Esophagus muscularis mucosa (tissue), 4 donors: ENCODE measurements at regions not wholly inside any gene's neighbourhood (a gene's known extent, or its start where the extent isn't known, plus 50 kb on each side); places are given as distances from the start of the nearest gene placed in this dataset.

Experiments used
- DNase-seq: peaks from one replicate; pipeline ENCODE4 v3.0.0-alpha.2; 2017; ENCODE audit errors: extremely low spot score
- H3K27ac ChIP-seq, 4 donors: fragments of 200-600 bp; sonication (generic); replicated peaks in 1 of 4; 1 replicate in 3 of 4; 2 replicates in 1 of 4; pipeline ENCODE4 v1.5.1; 2016 to 2019; ENCODE audit warnings: mild to moderate bottlenecking in 1 of 4
- H3K27me3 ChIP-seq, 4 donors: fragments of 200-600 bp; sonication (generic); one replicate each; pipeline versions ENCODE4 v1.5.1 to v1.6.0; 2016 to 2019
- H3K36me3 ChIP-seq, 4 donors: fragments of 200-600 bp; sonication (generic); one replicate each; pipeline ENCODE4 v1.5.1; 2016 to 2019
- H3K4me1 ChIP-seq, 4 donors: fragments of 200-600 bp; sonication (generic); one replicate each; pipeline ENCODE4 v1.5.1; 2016 to 2019
- H3K4me3 ChIP-seq, 4 donors: fragments of 200-600 bp; sonication (generic); 1 replicate in 2 of 4; 2 replicates in 2 of 4; pipeline ENCODE4 v1.5.1; 2016 to 2019; ENCODE audit warnings: mild to moderate bottlenecking in 4 of 4, moderate library complexity in 1 of 4
- H3K9me3 ChIP-seq, 4 donors: fragments of 200-600 bp; sonication (generic); 1 replicate in 3 of 4; 2 replicates in 1 of 4; pipeline ENCODE4 v1.5.1; 2016 to 2019
- CTCF ChIP-seq, 3 experiments: fragments of 200-600 bp in 2 of 3; fragments of 450-650 bp in 1 of 3; sonication (generic) in 2 of 3; IDR thresholded peaks; one replicate each; pipeline ENCODE4 v1.5.1; 2017 to 2019; ENCODE audit warnings: antibody characterized with exemption in 3 of 3, mild to moderate bottlenecking in 2 of 3, moderate library complexity in 1 of 3
- EP300 ChIP-seq: sonication (generic); formaldehyde crosslinking; IDR thresholded peaks from one replicate; pipeline ENCODE4 v1.6.1; 2017; ENCODE audit warnings: antibody characterized with exemption
- POLR2A ChIP-seq: fragments of 450-650 bp; IDR thresholded peaks from one replicate; pipeline ENCODE4 v1.6.1; 2017; ENCODE audit warnings: antibody characterized with exemption, moderate library complexity, mild to moderate bottlenecking, low read depth
- POLR2AphosphoS5 ChIP-seq, 2 donors: sonication (generic); formaldehyde crosslinking; IDR thresholded peaks; one replicate each; pipeline ENCODE4 v1.6.1; 2017; ENCODE audit warnings: antibody characterized with exemption in 2 of 2
- WGBS: methylation state at CpG from one replicate; pipeline ENCODE4 v1.1.5; 2018; 5-methylcytosine and 5-hydroxymethylcytosine counted together
- intact Hi-C: fragments of 100-400 bp; cut with DNase I; formaldehyde crosslinking; loops from one replicate; pipeline ENCODE4 v1.15.1; 2023

DNA sequence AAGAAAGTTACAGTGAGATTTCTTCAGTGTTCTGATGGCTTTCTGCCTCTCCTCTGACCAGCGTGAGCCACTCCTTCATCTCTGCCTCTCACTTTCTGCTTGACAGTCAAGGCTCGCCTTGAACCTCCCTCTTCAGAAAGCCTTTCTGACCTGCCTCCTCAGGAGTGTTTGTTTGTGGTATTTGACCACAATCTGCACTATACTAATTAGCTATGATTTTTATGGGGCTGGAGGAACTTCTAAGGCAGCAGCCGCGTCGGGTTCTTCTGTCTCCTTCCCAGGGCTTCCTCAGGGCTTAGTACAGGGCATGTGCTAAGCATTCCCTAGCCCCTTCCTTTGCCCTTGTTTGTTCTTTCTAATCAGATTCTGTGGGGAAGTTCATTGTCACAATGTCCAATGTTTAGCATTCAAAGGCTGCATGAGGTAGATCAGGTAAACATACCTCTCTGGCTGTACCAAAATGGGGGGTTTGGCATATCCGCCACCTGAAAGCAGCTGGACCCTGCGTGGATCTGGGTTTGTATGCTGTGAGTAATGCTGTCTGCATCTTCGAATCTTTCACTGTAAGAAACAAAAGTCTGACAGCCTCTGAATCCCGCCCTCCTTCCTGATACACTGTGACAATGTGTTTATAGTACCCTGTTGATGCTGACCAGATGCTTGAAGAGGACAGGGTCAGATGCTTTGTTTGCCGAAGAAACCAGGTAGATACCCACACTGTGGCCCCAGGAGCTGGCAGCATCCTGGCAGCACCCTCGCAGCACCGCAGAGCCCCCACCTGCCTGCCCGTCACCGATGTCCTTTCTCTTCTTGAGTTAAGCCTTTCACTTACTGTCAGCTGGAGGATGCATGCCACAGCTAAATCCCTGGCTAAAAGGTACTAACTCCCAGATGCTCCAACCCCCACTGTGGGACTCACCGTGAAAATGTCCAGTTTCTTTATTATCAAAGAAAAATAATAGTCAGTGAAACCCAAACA, 260.8 kb upstream of the HDAC4 start:
- H3K4me3 ChIP-seq = no peak overlapping the region
- 39% methylated on average over 15 of the region's 15 CpGs for WGBS
- TF ChIP-seq EP300 (no peak), POLR2AphosphoS5 (IDR thresholded peaks at IDR 0.05) (no peak), CTCF (IDR thresholded peaks at IDR 0.05) (no peak), POLR2A (no peak)
- no peaks in the 10 kb centered on the region for H3K36me3 ChIP-seq
- intact Hi-C loops = no loop called here
- peaks cover 0 to 15% (median 8%) of the 10 kb centered on the region in 4 donors for H3K4me1 ChIP-seq
- H3K27ac ChIP-seq = no peak overlapping the region
- peak; percentile 89 for DNase-seq
- H3K9me3 ChIP-seq = no peaks in the 10 kb centered on the region
- H3K27me3 ChIP-seq = peaks cover 0 to 49% (median 0%) of the 10 kb centered on the region in 4 donors

GRCh38 chr2:239660390-239661230, 259.8 kb upstream of the HDAC4 start:
- peaks cover 0 to 49% (median 0%) of the 10 kb centered on the region in 4 donors for H3K27me3 ChIP-seq
- no peaks in the 10 kb centered on the region for H3K36me3 ChIP-seq
- WGBS = 86% methylated on average over 24 of the region's 24 CpGs
- peaks cover 0 to 15% (median 8%) of the 10 kb centered on the region in 4 donors for H3K4me1 ChIP-seq
- intact Hi-C loops = no loop called here
- DNase-seq = peak; percentile 66
- TF ChIP-seq POLR2A = no peak
- TF ChIP-seq POLR2AphosphoS5 (IDR thresholded peaks at IDR 0.05) = no peak
- TF ChIP-seq CTCF (IDR thresholded peaks at IDR 0.05) = no peak
- no peak for TF ChIP-seq EP300
- no peak overlapping the region for H3K27ac ChIP-seq
- H3K9me3 ChIP-seq = no peaks in the 10 kb centered on the region
- no peak overlapping the region for H3K4me3 ChIP-seq

DNA sequence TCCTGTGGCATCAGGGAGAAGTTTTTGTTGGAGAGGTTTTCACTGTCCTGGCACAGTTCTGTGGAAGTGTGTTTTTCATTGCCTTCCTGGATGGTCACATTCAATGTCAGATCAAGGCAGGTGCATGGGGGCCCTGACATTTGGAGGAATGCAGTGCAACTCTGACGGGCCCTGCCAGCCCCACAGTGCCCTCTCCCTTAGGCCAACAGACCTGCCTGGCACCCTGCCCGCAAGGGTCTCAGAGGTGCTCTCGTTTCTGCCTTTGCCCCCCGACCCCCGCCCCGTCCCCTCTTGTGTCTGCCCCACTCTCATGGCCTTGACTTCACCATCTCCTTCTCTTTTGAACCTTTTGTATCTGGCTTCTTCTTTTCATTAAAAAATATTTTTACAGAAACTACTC, 257.2 kb upstream of the HDAC4 start:
- H3K36me3 ChIP-seq = no peaks in the 10 kb centered on the region

GRCh38 chr2:239657236-239657635, 256.4 kb upstream of the HDAC4 start:
- intact Hi-C loops = no loop called here
- WGBS = 90% methylated on average over 2 of the region's 2 CpGs

More for the DNA sequence above, 257.2 kb upstream of the HDAC4 start:
- Histone ChIP-seq H3K4me3 (no peak overlapping the region), H3K9me3 (no peaks in the 10 kb centered on the region), H3K27me3 (peaks cover 0 to 37% (median 0%) of the 10 kb centered on the region in 4 donors), H3K4me1 (peaks cover 0 to 15% (median 8%) of the 10 kb centered on the region in 4 donors), H3K27ac (no peak overlapping the region)
- 82% methylated on average over 6 of the region's 6 CpGs for WGBS
- no peak for DNase-seq
- TF ChIP-seq CTCF (IDR thresholded peaks at IDR 0.05) = no peak
- TF ChIP-seq POLR2A = no peak
- no peak for TF ChIP-seq EP300
- TF ChIP-seq POLR2AphosphoS5 (IDR thresholded peaks at IDR 0.05) = no peak
- intact Hi-C loops = no loop called here

More at GRCh38 chr2:239657236-239657635, 256.4 kb upstream of the HDAC4 start:
- DNase-seq = no peak
- Histone ChIP-seq H3K27me3 (peaks cover 0 to 30% (median 0%) of the 10 kb centered on the region in 4 donors), H3K27ac (no peak overlapping the region), H3K9me3 (no peaks in the 10 kb centered on the region), H3K36me3 (no peaks in the 10 kb centered on the region), H3K4me1 (peaks cover 0 to 11% (median 7%) of the 10 kb centered on the region in 4 donors), H3K4me3 (no peak overlapping the region)
- TF ChIP-seq EP300 (no peak), POLR2A (no peak), CTCF (IDR thresholded peaks at IDR 0.05) (no peak), POLR2AphosphoS5 (IDR thresholded peaks at IDR 0.05) (no peak)
